ENCODE measurements at regions not wholly inside any gene's neighbourhood (a gene's known extent, or its start where the extent isn't known, plus 50 kb on each side); places are given as distances from the start of the nearest gene placed in this dataset.

DNA sequence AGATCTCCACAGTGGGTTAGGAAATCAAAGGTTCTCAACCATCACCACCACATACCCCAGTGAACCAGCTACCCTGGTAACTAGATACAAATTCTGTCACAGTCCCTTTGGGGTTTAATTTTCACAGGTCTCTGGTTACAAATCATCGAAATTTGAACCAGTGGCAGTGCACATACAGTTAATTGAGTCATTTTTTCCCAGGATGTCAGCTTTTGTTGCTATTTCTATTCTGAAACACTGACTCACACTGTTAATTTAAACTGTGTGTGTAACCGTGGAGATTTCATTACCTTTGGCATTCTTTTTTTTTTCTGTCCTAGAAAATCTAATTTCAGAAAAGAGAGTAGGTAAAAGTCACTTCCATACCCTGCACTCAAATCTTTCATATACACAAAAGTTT, 511.5 kb downstream of the TOX3 start:
- no peak overlapping the region for H3K9ac ChIP-seq
- H3K27me3 ChIP-seq (ENCODE audit: control insufficient read depth, insufficient read depth, low read length), result no peaks in the 10 kb centered on the region
- no peaks in the 10 kb centered on the region for H3K4me1 ChIP-seq
- TF ChIP-seq, protein P1, sequence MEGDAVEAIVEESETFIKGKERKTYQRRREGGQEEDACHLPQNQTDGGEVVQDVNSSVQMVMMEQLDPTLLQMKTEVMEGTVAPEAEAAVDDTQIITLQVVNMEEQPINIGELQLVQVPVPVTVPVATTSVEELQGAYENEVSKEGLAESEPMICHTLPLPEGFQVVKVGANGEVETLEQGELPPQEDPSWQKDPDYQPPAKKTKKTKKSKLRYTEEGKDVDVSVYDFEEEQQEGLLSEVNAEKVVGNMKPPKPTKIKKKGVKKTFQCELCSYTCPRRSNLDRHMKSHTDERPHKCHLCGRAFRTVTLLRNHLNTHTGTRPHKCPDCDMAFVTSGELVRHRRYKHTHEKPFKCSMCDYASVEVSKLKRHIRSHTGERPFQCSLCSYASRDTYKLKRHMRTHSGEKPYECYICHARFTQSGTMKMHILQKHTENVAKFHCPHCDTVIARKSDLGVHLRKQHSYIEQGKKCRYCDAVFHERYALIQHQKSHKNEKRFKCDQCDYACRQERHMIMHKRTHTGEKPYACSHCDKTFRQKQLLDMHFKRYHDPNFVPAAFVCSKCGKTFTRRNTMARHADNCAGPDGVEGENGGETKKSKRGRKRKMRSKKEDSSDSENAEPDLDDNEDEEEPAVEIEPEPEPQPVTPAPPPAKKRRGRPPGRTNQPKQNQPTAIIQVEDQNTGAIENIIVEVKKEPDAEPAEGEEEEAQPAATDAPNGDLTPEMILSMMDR (IDR thresholded peaks at IDR 0.05), result no peak
- H2AFZ ChIP-seq, result no peak overlapping the region
- no peaks in the 10 kb centered on the region for H3K79me2 ChIP-seq
- no peaks in the 10 kb centered on the region for H3K36me3 ChIP-seq (ENCODE audit: control insufficient read depth, insufficient read depth, low read length)
- no peak overlapping the region for H3K4me2 ChIP-seq (ENCODE audit: low read length)
- no peak overlapping the region for H3K27ac ChIP-seq
- H3K9me3 ChIP-seq (ENCODE audit: control insufficient read depth, low read length), result no peaks in the 10 kb centered on the region
- no peak overlapping the region for H3K4me3 ChIP-seq (ENCODE audit: low read depth, low read length)

DNA sequence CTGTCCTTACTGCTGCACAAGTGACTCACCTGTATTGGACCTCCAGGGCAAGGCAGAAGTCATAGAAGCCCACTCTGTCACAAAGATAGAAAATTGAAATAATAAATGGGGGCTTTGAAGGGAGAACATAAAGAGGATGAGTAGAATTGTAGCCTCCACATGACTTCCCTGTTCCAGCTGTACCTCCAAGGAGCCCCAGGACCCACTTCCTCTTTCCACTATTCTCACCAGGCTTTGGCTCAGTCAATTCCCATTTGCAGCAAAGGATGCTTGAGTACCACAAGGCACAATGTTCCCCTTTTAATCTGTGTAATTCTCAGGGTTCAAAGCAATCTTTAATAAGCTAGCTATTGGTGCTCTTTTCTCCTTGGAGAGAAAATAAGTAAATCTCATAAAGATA, 512.1 kb downstream of the TOX3 start:
- no peaks in the 10 kb centered on the region for H3K27me3 ChIP-seq (ENCODE audit: control insufficient read depth, insufficient read depth, low read length)
- H2AFZ ChIP-seq, result no peak overlapping the region
- no peaks in the 10 kb centered on the region for H3K4me1 ChIP-seq
- H3K4me3 ChIP-seq (ENCODE audit: low read depth, low read length), result no peak overlapping the region
- H3K9ac ChIP-seq, result no peak overlapping the region
- no peaks in the 10 kb centered on the region for H3K36me3 ChIP-seq (ENCODE audit: control insufficient read depth, insufficient read depth, low read length)
- TF ChIP-seq, protein P1 (IDR thresholded peaks at IDR 0.05), result no peak
- H3K27ac ChIP-seq, result no peak overlapping the region
- H3K9me3 ChIP-seq (ENCODE audit: control insufficient read depth, low read length), result no peaks in the 10 kb centered on the region
- no peak overlapping the region for H3K4me2 ChIP-seq (ENCODE audit: low read length)
- no peaks in the 10 kb centered on the region for H3K79me2 ChIP-seq

DNA sequence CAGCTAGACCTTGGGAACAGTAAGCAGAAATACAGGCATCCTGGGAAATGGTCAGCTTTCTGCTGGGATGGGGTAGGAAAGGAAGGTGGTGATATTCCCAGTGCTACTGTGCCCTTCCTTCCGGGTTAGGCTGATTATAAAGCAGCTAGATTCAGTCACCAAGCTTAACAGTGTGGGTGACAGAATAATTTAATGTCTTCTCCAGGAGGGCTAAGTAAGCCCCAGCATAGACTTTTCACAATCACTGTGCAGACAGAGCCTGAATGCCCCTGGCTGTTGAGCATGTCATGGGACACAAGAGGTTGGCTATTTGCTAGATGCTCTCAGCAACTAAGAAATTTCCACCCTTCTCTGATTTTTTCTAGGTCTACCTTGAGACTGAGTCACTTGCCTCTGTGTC, 513.0 kb downstream of the TOX3 start:
- Histone ChIP-seq H3K4me2 (ENCODE audit: low read length) (no peak overlapping the region), H3K9ac (no peak overlapping the region), H3K36me3 (ENCODE audit: control insufficient read depth, insufficient read depth, low read length) (no peaks in the 10 kb centered on the region), H3K27me3 (ENCODE audit: control insufficient read depth, insufficient read depth, low read length) (no peaks in the 10 kb centered on the region), H3K4me3 (ENCODE audit: low read depth, low read length) (no peak overlapping the region), H3K79me2 (no peaks in the 10 kb centered on the region), H2AFZ (no peak overlapping the region), H3K4me1 (no peaks in the 10 kb centered on the region), H3K27ac (no peak overlapping the region), H3K9me3 (ENCODE audit: control insufficient read depth, low read length) (no peaks in the 10 kb centered on the region)
- TF ChIP-seq, protein P1 (IDR thresholded peaks at IDR 0.05), result no peak

DNA sequence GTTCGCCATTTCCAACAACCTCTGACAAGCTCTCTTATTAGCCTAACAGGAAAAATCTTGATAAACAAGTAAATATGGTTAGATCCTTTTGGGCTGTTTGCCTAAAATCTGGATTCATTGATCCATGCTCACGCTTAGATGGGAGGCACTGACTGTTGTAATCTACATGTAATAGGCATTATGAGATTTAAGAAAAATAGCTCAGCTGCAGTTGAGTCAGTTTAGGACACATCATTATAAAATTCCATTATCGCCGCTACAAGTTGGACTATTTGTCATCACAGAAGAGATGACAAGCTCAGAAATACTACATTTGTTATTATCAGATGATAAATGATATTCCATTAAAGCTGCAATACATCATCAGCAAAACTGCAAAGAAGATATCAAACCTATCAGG, 524.0 kb downstream of the TOX3 start:
- TF ChIP-seq, protein P1 (IDR thresholded peaks at IDR 0.05), result no peak
- Histone ChIP-seq H3K27me3 (ENCODE audit: control insufficient read depth, insufficient read depth, low read length) (no peaks in the 10 kb centered on the region), H3K4me2 (ENCODE audit: low read length) (no peak overlapping the region), H3K36me3 (ENCODE audit: control insufficient read depth, insufficient read depth, low read length) (no peaks in the 10 kb centered on the region), H3K9ac (no peak overlapping the region), H3K27ac (no peak overlapping the region), H3K79me2 (no peaks in the 10 kb centered on the region), H3K9me3 (ENCODE audit: control insufficient read depth, low read length) (no peaks in the 10 kb centered on the region), H3K4me1 (no peaks in the 10 kb centered on the region), H3K4me3 (ENCODE audit: low read depth, low read length) (no peak overlapping the region), H2AFZ (no peak overlapping the region)

DNA sequence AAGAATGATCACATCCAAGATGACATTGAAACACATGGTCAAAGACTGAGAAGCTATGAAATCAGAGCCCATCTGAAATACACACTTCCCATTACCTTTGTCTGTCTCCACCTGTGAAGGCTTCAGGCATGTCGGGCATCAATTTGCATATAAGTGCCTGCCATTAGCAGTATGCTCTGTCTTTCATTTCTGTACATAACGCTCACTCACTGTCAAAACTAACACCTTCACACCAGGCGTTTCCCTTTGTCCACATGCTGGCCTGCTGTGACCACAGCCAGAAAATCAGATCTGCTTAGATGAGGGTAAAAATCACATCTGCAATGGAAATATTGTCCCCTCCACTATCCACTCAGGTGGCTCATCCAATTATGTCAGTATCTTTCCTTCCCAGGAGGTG, 524.8 kb downstream of the TOX3 start:
- no peaks in the 10 kb centered on the region for H3K79me2 ChIP-seq
- H3K9ac ChIP-seq, result no peak overlapping the region
- H3K4me2 ChIP-seq (ENCODE audit: low read length), result no peak overlapping the region
- TF ChIP-seq, protein P1 (IDR thresholded peaks at IDR 0.05), result no peak
- H3K9me3 ChIP-seq (ENCODE audit: control insufficient read depth, low read length), result no peaks in the 10 kb centered on the region
- H3K36me3 ChIP-seq (ENCODE audit: control insufficient read depth, insufficient read depth, low read length), result no peaks in the 10 kb centered on the region
- no peak overlapping the region for H3K27ac ChIP-seq
- H2AFZ ChIP-seq, result no peak overlapping the region
- H3K4me1 ChIP-seq, result no peaks in the 10 kb centered on the region
- H3K27me3 ChIP-seq (ENCODE audit: control insufficient read depth, insufficient read depth, low read length), result no peaks in the 10 kb centered on the region
- H3K4me3 ChIP-seq (ENCODE audit: low read depth, low read length), result no peak overlapping the region
